GM23338 (cell line): ENCODE measurements at regions not wholly inside any gene's neighbourhood (a gene's known extent, or its start where the extent isn't known, plus 50 kb on each side); places are given as distances from the start of the nearest gene placed in this dataset.

Experiments used
- ATAC-seq: fragments of 200-7000 bp; cut with Tn5 transposase; 3 replicates; pipeline ENCODE4 v1.9.1; 2020
- DNase-seq: peaks from one replicate; pipeline ENCODE4 v3.0.0-alpha.2; 2015; ENCODE audit warnings: low spot score
- H2AFZ ChIP-seq: fragments of 200-600 bp; sonication (generic); 2 replicates; pipeline ENCODE4 v1.8.0; 2016; ENCODE audit warnings: antibody characterized with exemption, mild to moderate bottlenecking, moderate library complexity
- H3F3A ChIP-seq: fragments of 200-600 bp; sonication (generic); replicated peaks from 2 replicates; pipeline ENCODE4 v1.8.0; 2017; ENCODE audit warnings: antibody characterized with exemption, mixed run types, low read depth
- H3K27ac ChIP-seq: fragments of 200-600 bp; sonication (generic); 2 replicates; pipeline ENCODE4 v1.6.1; 2016; ENCODE audit warnings: low read depth
- H3K27me3 ChIP-seq: fragments of 200-600 bp; sonication (generic); 2 replicates; pipeline ENCODE4 v1.8.0; 2016; ENCODE audit warnings: mild to moderate bottlenecking, mixed run types, moderate library complexity; ENCODE audit not compliant: insufficient read depth
- H3K36me3 ChIP-seq: fragments of 200-600 bp; sonication (generic); 2 replicates; pipeline ENCODE4 v1.8.0; 2016; ENCODE audit warnings: mild to moderate bottlenecking; ENCODE audit not compliant: insufficient read depth
- H3K4me1 ChIP-seq: fragments of 200-600 bp; sonication (generic); 2 replicates; pipeline ENCODE4 v1.8.0; 2016; ENCODE audit warnings: mild to moderate bottlenecking, moderate library complexity; ENCODE audit not compliant: insufficient read depth
- H3K4me2 ChIP-seq: fragments of 200-600 bp; sonication (generic); 2 replicates; pipeline ENCODE4 v1.7.1; 2017; ENCODE audit warnings: mixed run types
- H3K4me3 ChIP-seq: fragments of 200-600 bp; sonication (generic); 2 replicates; pipeline ENCODE4 v1.6.1; 2016; ENCODE audit warnings: mixed run types
- H3K79me2 ChIP-seq: fragments of 200-600 bp; sonication (generic); replicated peaks from 2 replicates; pipeline ENCODE4 v1.8.0; 2017; ENCODE audit warnings: mild to moderate bottlenecking; ENCODE audit not compliant: insufficient read depth
- H3K9me2 ChIP-seq: fragments of 200-600 bp; sonication (generic); 2 replicates; pipeline ENCODE4 v1.8.0; 2017; ENCODE audit not compliant: insufficient read depth
- H4K20me1 ChIP-seq: fragments of 200-600 bp; sonication (generic); replicated peaks from 2 replicates; pipeline ENCODE4 v1.8.0; 2017; ENCODE audit warnings: mild to moderate bottlenecking; ENCODE audit not compliant: insufficient read depth
- H3K27ac Mint-ChIP-seq: 2 replicates; pipeline ENCODE4 v1.8.0; 2020; ENCODE audit warnings: inconsistent platforms, mild to moderate bottlenecking, moderate library complexity, mixed read lengths
- H3K27me3 Mint-ChIP-seq: 3 replicates; pipeline ENCODE4 v1.8.0; 2022; ENCODE audit warnings: low read depth, mild to moderate bottlenecking, moderate library complexity, mixed read lengths, inconsistent platforms; ENCODE audit not compliant: insufficient read depth, poor library complexity
- H3K36me3 Mint-ChIP-seq: 3 replicates; pipeline ENCODE4 v1.8.0; 2021; ENCODE audit warnings: low read depth, mild to moderate bottlenecking, inconsistent platforms, moderate library complexity, mixed read lengths
- H3K4me1 Mint-ChIP-seq: 3 replicates; pipeline ENCODE4 v1.8.0; 2020; ENCODE audit warnings: mild to moderate bottlenecking, inconsistent platforms, mixed read lengths
- H3K4me3 Mint-ChIP-seq: 3 replicates; pipeline ENCODE4 v1.8.0; 2021; ENCODE audit warnings: moderate library complexity, mild to moderate bottlenecking, inconsistent platforms, mixed read lengths
- H3K9me3 Mint-ChIP-seq: 3 replicates; pipeline ENCODE4 v1.8.0; 2020; ENCODE audit warnings: moderate library complexity, mild to moderate bottlenecking, inconsistent platforms, mixed read lengths
- EZH2 ChIP-seq: fragments of 200-600 bp; sonication (generic); IDR thresholded peaks from one replicate; pipeline ENCODE4 v1.8.0; 2017; ENCODE audit warnings: antibody characterized with exemption, mild to moderate bottlenecking, low read depth; ENCODE audit not compliant: unreplicated experiment
- NANOG ChIP-seq: IDR thresholded peaks from 2 replicates; pipeline ENCODE4 v1.6.1; 2016; ENCODE audit warnings: antibody characterized with exemption, borderline replicate concordance
- POLR2AphosphoS5 ChIP-seq: IDR thresholded peaks from 2 replicates; pipeline ENCODE4 v1.6.1; 2016; ENCODE audit warnings: antibody characterized with exemption, low read depth
- STAT1 ChIP-seq: IDR thresholded peaks from one replicate; pipeline ENCODE4 v1.6.1; 2016; ENCODE audit warnings: antibody characterized with exemption; ENCODE audit not compliant: unreplicated experiment
- ZNF114 ChIP-seq: fragments of 250-450 bp; sonication (Bioruptor Pico); IDR thresholded peaks from 2 replicates; pipeline ENCODE4 v1.5.0; 2020; ENCODE audit warnings: mild to moderate bottlenecking, moderate library complexity
- ZNF331 ChIP-seq: fragments of 250-450 bp; sonication (Bioruptor Pico); IDR thresholded peaks from 2 replicates; pipeline ENCODE4 v1.5.0; 2020; ENCODE audit warnings: low read depth, mild to moderate bottlenecking, moderate library complexity
- TF ChIP-seq, protein P1 (sequence below): IDR thresholded peaks from 2 replicates; pipeline ENCODE4 v1.6.1; 2016; ENCODE audit warnings: antibody characterized with exemption
- TF ChIP-seq, protein P2 (sequence below): fragments of 250-450 bp; sonication (Bioruptor Pico); IDR thresholded peaks from 2 replicates; pipeline ENCODE4 v1.5.0; 2020; ENCODE audit warnings: mild to moderate bottlenecking, moderate library complexity

DNA sequence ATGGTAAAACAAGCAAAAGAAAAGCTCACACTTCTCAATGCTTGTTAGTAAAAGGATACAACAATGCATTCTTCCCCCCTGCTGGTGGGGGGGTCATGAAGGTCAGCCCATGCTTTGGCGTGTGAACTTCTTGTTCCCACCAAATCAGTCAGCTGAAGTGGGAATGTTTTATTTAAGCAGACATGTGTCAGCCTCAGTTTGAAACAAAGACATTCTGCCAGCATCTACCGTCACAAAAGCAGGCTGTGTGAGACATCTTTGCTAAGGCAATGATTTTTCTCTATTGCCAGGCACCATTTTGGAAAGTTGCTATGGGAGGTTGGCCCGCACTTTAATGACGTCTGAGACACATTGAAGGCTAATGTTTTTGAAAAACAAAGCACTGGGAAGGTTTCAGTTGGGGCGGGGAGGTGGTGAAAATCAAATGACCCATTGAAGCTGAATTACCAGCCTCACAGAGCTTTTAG lies 206.6 kb downstream of the TLE3 start (continued):
- TF ChIP-seq, protein P1, sequence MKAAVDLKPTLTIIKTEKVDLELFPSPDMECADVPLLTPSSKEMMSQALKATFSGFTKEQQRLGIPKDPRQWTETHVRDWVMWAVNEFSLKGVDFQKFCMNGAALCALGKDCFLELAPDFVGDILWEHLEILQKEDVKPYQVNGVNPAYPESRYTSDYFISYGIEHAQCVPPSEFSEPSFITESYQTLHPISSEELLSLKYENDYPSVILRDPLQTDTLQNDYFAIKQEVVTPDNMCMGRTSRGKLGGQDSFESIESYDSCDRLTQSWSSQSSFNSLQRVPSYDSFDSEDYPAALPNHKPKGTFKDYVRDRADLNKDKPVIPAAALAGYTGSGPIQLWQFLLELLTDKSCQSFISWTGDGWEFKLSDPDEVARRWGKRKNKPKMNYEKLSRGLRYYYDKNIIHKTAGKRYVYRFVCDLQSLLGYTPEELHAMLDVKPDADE: no peak

DNA sequence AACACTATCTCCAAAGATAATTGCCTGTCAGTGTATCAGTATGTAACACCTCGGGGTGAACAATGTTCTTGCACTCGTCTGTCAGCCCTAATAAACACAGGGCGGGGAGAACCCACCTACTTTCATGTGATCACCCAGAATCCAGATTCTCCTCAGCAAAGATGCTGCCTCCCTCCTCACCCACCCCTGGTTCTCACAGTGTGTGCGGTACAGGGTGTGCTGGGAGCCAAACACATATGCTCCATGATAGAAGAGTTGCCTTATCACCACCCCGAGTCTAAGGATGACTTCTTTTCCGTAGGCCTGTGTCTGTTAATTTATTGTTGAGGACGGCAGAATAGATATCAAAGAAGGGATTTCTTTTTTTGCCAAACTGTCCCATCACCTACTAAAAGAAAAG lies 206.1 kb downstream of the TLE3 start:
- Histone ChIP-seq H3K4me2 (no peak overlapping the region), H3K4me3 (no peak overlapping the region), H3K36me3 (no peaks in the 10 kb centered on the region), H3K9me2 (peaks cover 10% of the 10 kb centered on the region), H3K4me1 (no peaks in the 10 kb centered on the region), H3F3A (no peaks in the 10 kb centered on the region), H3K79me2 (no peaks in the 10 kb centered on the region), H2AFZ (no peak overlapping the region), H3K27ac (no peak overlapping the region), H4K20me1 (no peaks in the 10 kb centered on the region), H3K27me3 (no peaks in the 10 kb centered on the region)
- ATAC-seq (no peak), DNase-seq (no peak)
- no peak overlapping the region for H3K27ac Mint-ChIP-seq
- H3K9me3 Mint-ChIP-seq: peaks cover 7% of the 10 kb centered on the region
- no peak overlapping the region for H3K4me3 Mint-ChIP-seq
- peaks cover 2% of the 10 kb centered on the region; the same call in 1 of the 3 replicates for H3K4me1 Mint-ChIP-seq
- H3K36me3 Mint-ChIP-seq: no peaks in the 10 kb centered on the region
- TF ChIP-seq NANOG: no peak
- TF ChIP-seq ZNF114: no peak
- no peak for TF ChIP-seq ZNF331 (CRISPR knock-in tag)
- TF ChIP-seq, protein P1: no peak
- TF ChIP-seq EZH2: no peak
- H3K27me3 Mint-ChIP-seq: peaks cover 2% of the 10 kb centered on the region

DNA sequence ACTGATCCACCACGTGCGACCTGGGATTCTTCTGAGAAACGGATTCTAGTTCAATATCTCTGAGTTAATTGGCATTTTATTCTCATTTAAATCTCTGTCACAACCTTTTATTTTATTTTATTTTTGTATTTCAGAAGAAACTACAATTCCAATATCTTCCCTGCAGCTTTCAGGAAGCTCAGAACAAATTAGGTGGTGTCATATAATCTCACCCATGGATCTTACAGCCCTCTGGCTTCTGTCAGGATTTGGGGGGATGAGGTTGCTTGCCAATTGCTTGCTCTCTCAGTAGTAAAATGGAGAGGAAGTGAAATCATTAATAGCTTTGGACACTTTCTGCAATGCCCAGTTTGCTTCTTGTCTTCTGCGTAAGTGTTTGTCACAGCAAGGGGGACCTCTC lies 205.4 kb downstream of the TLE3 start:
- no peak for ATAC-seq
- H3K4me1 ChIP-seq: no peaks in the 10 kb centered on the region
- H3K4me3 ChIP-seq: no peak overlapping the region
- no peaks in the 10 kb centered on the region for H3K79me2 ChIP-seq
- H3K27me3 Mint-ChIP-seq: peaks cover 2% of the 10 kb centered on the region
- no peak overlapping the region for H3K27ac ChIP-seq
- no peaks in the 10 kb centered on the region for H3K36me3 Mint-ChIP-seq
- H3K27ac Mint-ChIP-seq: no peak overlapping the region
- H3K36me3 ChIP-seq: no peaks in the 10 kb centered on the region
- no peak for DNase-seq
- H3K4me1 Mint-ChIP-seq: peaks cover 2% of the 10 kb centered on the region; the same call in 1 of the 3 replicates
- no peaks in the 10 kb centered on the region for H3F3A ChIP-seq
- H3K4me3 Mint-ChIP-seq: no peak overlapping the region
- peaks cover 15% of the 10 kb centered on the region for H3K9me2 ChIP-seq
- no peaks in the 10 kb centered on the region for H3K27me3 ChIP-seq
- H4K20me1 ChIP-seq: no peaks in the 10 kb centered on the region
- peaks cover 7% of the 10 kb centered on the region for H3K9me3 Mint-ChIP-seq
- H2AFZ ChIP-seq: no peak overlapping the region
- no peak overlapping the region for H3K4me2 ChIP-seq
- no peak for TF ChIP-seq STAT1
- no peak for TF ChIP-seq EZH2
- no peak for TF ChIP-seq ZNF114
- TF ChIP-seq POLR2AphosphoS5: no peak
- TF ChIP-seq ZNF331 (CRISPR knock-in tag): no peak
- TF ChIP-seq, protein P2, sequence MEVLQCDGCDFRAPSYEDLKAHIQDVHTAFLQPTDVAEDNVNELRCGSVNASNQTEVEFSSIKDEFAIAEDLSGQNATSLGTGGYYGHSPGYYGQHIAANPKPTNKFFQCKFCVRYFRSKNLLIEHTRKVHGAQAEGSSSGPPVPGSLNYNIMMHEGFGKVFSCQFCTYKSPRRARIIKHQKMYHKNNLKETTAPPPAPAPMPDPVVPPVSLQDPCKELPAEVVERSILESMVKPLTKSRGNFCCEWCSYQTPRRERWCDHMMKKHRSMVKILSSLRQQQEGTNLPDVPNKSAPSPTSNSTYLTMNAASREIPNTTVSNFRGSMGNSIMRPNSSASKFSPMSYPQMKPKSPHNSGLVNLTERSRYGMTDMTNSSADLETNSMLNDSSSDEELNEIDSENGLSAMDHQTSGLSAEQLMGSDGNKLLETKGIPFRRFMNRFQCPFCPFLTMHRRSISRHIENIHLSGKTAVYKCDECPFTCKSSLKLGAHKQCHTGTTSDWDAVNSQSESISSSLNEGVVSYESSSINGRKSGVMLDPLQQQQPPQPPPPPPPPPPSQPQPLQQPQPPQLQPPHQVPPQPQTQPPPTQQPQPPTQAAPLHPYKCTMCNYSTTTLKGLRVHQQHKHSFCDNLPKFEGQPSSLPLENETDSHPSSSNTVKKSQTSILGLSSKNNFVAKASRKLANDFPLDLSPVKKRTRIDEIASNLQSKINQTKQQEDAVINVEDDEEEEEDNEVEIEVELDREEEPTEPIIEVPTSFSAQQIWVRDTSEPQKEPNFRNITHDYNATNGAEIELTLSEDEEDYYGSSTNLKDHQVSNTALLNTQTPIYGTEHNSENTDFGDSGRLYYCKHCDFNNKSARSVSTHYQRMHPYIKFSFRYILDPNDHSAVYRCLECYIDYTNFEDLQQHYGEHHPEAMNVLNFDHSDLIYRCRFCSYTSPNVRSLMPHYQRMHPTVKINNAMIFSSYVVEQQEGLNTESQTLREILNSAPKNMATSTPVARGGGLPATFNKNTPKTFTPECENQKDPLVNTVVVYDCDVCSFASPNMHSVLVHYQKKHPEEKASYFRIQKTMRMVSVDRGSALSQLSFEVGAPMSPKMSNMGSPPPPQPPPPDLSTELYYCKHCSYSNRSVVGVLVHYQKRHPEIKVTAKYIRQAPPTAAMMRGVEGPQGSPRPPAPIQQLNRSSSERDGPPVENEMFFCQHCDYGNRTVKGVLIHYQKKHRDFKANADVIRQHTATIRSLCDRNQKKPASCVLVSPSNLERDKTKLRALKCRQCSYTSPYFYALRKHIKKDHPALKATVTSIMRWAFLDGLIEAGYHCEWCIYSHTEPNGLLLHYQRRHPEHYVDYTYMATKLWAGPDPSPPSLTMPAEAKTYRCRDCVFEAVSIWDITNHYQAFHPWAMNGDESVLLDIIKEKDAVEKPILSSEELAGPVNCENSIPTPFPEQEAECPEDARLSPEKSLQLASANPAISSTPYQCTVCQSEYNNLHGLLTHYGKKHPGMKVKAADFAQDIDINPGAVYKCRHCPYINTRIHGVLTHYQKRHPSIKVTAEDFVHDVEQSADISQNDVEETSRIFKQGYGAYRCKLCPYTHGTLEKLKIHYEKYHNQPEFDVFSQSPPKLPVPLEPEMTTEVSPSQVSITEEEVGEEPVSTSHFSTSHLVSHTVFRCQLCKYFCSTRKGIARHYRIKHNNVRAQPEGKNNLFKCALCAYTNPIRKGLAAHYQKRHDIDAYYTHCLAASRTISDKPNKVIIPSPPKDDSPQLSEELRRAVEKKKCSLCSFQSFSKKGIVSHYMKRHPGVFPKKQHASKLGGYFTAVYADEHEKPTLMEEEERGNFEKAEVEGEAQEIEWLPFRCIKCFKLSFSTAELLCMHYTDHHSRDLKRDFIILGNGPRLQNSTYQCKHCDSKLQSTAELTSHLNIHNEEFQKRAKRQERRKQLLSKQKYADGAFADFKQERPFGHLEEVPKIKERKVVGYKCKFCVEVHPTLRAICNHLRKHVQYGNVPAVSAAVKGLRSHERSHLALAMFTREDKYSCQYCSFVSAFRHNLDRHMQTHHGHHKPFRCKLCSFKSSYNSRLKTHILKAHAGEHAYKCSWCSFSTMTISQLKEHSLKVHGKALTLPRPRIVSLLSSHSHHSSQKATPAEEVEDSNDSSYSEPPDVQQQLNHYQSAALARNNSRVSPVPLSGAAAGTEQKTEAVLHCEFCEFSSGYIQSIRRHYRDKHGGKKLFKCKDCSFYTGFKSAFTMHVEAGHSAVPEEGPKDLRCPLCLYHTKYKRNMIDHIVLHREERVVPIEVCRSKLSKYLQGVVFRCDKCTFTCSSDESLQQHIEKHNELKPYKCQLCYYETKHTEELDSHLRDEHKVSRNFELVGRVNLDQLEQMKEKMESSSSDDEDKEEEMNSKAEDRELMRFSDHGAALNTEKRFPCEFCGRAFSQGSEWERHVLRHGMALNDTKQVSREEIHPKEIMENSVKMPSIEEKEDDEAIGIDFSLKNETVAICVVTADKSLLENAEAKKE (CRISPR knock-in tag): no peak
